Transverse colon (tissue), 4 donors: ENCODE measurements at regions not wholly inside any gene's neighbourhood (a gene's known extent, or its start where the extent isn't known, plus 50 kb on each side); places are given as distances from the start of the nearest gene placed in this dataset.

ENCODE experiments used
- CTCF ChIP-seq, 5 experiments: fragments of 200-600 bp in 3 of 5; fragments of 450-650 bp in 2 of 5; sonication (generic) in 3 of 5; IDR thresholded peaks; 1 replicate in 2 of 5; 2 replicates in 3 of 5; pipeline ENCODE4 v1.5.1; 2016 to 2017; ENCODE audit warnings: antibody characterized with exemption in 5 of 5, inconsistent platforms in 3 of 5, mild to moderate bottlenecking in 2 of 5, moderate library complexity in 1 of 5
- EP300 ChIP-seq: sonication (generic); formaldehyde crosslinking; IDR thresholded peaks from one replicate; pipeline ENCODE4 v1.6.1; 2017; ENCODE audit warnings: antibody characterized with exemption, low read depth
- POLR2A ChIP-seq: fragments of 450-650 bp; IDR thresholded peaks from one replicate; pipeline ENCODE4 v1.6.1; 2016; ENCODE audit warnings: antibody characterized with exemption, mild to moderate bottlenecking, moderate library complexity
- POLR2AphosphoS5 ChIP-seq, 3 donors: sonication (generic); formaldehyde crosslinking; IDR thresholded peaks; one replicate each; pipeline ENCODE4 v1.6.1; 2016; ENCODE audit warnings: antibody characterized with exemption in 3 of 3

- TF ChIP-seq CTCF (IDR thresholded peaks at IDR 0.05) (no peak), EP300 (no peak), POLR2A (no peak), POLR2AphosphoS5 (IDR thresholded peaks at IDR 0.05) (no peak)
These were observed 115.5 kb upstream of the PAXBP1 start for GRCh38 chr21:32887026-32887425.
